ENCODE measurements at regions not wholly inside any gene's neighbourhood (a gene's known extent, or its start where the extent isn't known, plus 50 kb on each side); places are given as distances from the start of the nearest gene placed in this dataset.

DNA sequence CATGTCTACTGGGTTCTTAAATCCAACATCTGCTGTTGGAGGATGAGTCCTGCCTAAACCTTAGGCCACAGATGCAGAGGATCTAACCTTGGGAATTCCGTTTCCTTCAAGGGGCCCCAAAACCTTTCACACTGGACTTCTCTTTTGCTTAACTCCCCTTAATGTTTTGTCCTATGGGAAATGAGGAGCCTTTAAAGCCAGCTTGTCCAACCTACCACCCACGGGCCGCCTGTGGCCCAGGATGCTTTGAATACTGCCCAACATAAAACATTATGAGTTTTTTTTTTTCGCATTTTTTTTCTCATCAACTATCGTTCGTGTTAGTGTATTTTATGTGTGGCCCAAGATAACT is 157.2 kb upstream of the SLC1A4 start:
- H3K4me1 ChIP-seq (ENCODE audit: low read depth): peaks cover 5% of the 10 kb centered on the region
- H3K9me3 ChIP-seq (ENCODE audit: low read depth): no peaks in the 10 kb centered on the region
- H3K36me3 ChIP-seq: no peaks in the 10 kb centered on the region
- DNase-seq (ENCODE audit: low read depth in 1 of 2, low spot score in 1 of 2): no peak
- H3K27ac ChIP-seq: no peak overlapping the region
- no peak overlapping the region for H3K4me3 ChIP-seq
- no peaks in the 10 kb centered on the region for H3K27me3 ChIP-seq
- TF ChIP-seq, protein P1, sequence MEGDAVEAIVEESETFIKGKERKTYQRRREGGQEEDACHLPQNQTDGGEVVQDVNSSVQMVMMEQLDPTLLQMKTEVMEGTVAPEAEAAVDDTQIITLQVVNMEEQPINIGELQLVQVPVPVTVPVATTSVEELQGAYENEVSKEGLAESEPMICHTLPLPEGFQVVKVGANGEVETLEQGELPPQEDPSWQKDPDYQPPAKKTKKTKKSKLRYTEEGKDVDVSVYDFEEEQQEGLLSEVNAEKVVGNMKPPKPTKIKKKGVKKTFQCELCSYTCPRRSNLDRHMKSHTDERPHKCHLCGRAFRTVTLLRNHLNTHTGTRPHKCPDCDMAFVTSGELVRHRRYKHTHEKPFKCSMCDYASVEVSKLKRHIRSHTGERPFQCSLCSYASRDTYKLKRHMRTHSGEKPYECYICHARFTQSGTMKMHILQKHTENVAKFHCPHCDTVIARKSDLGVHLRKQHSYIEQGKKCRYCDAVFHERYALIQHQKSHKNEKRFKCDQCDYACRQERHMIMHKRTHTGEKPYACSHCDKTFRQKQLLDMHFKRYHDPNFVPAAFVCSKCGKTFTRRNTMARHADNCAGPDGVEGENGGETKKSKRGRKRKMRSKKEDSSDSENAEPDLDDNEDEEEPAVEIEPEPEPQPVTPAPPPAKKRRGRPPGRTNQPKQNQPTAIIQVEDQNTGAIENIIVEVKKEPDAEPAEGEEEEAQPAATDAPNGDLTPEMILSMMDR (IDR thresholded peaks at IDR 0.05; ENCODE audit: low read depth, low read length): no peak

DNA sequence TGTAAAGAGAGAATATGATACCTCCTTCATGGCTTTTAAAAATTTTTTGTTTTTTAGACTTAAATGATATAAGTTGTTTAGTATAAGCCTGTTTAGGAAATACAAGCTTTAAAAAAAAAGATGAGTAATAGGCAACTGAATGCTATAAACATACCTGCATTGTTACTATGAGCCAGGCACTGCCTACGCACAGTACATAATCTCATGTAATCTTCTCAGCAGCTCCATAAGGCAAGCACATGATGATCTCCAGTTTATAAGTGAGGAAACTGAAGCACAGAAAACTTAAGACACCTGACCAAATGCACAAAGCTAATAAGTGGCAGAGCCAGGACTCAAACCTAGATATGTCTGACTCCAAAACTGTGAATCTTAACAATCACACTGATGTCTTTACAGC is 156.3 kb upstream of the SLC1A4 start:
- Histone ChIP-seq H3K4me1 (ENCODE audit: low read depth) (peaks cover 4% of the 10 kb centered on the region), H3K9me3 (ENCODE audit: low read depth) (no peaks in the 10 kb centered on the region), H3K27me3 (no peaks in the 10 kb centered on the region), H3K4me3 (no peak overlapping the region), H3K27ac (no peak overlapping the region), H3K36me3 (no peaks in the 10 kb centered on the region)
- TF ChIP-seq, protein P1 (IDR thresholded peaks at IDR 0.05; ENCODE audit: low read depth, low read length): no peak
- no peak for DNase-seq (ENCODE audit: low read depth in 1 of 2, low spot score in 1 of 2)

DNA sequence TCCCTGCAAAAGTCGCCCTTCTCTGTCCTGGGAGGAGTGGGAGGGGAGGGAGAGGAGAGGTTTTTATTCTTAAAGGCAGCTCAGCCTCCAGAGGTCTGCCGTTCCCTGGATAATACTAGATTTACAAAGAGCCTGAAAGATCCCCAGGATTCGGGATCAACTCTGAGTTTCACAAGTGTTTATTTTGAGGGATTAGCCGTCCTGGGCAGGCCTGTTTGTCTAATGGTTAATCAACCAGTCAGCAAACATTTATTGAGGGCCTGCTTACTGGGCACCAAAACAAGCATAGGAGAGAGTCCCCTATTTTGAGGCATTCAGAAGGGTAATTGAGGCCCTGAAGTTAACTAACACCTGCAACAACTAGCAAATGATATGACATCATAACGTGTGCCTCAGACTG is 152.6 kb upstream of the SLC1A4 start:
- TF ChIP-seq, protein P1 (IDR thresholded peaks at IDR 0.05; ENCODE audit: low read depth, low read length): no peak
- Histone ChIP-seq H3K27me3 (no peaks in the 10 kb centered on the region), H3K9me3 (ENCODE audit: low read depth) (no peaks in the 10 kb centered on the region), H3K4me3 (no peak overlapping the region), H3K4me1 (ENCODE audit: low read depth) (no peaks in the 10 kb centered on the region), H3K36me3 (no peaks in the 10 kb centered on the region), H3K27ac (no peak overlapping the region)
- no peak for DNase-seq (ENCODE audit: low read depth in 1 of 2, low spot score in 1 of 2)

DNA sequence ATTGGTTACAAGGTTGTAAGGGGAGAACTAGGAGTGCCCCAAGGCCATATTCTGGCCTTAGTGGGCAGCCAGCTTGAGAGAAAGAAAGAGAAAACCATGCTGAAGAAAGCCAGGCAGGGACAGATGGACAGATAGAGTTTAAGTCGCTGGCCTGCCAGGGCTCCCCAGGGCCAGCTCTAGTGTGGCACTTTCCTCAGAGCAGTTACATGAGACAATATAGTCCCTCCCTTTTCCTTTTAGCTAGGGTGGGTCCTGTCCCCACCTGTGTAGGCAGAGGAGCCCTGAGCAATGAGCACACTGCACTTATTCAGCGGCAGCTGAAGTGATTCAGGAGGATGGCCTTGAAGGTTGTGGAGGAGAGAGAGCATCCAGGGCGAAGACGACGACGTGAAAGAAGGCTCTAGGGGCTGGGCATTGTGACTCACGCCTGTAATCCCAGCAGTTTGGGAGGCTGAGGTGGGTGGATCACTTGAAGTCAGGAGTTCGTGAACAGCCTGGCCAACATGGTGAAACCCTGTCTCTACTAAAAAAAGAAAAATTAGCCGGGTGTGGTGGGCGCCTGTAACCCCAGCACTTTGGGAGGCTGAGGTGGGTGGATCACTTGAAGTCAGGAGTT is 152.0 kb upstream of the SLC1A4 start:
- H3K9me3 ChIP-seq (ENCODE audit: low read depth): no peaks in the 10 kb centered on the region
- no peaks in the 10 kb centered on the region for H3K27me3 ChIP-seq
- DNase-seq (ENCODE audit: low read depth in 1 of 2, low spot score in 1 of 2): peak in 1 of 2 donors; percentile 38
- H3K4me3 ChIP-seq: no peak overlapping the region
- H3K36me3 ChIP-seq: no peaks in the 10 kb centered on the region
- no peak overlapping the region for H3K27ac ChIP-seq
- H3K4me1 ChIP-seq (ENCODE audit: low read depth): no peaks in the 10 kb centered on the region
- TF ChIP-seq, protein P1 (IDR thresholded peaks at IDR 0.05; ENCODE audit: low read depth, low read length): no peak

DNA sequence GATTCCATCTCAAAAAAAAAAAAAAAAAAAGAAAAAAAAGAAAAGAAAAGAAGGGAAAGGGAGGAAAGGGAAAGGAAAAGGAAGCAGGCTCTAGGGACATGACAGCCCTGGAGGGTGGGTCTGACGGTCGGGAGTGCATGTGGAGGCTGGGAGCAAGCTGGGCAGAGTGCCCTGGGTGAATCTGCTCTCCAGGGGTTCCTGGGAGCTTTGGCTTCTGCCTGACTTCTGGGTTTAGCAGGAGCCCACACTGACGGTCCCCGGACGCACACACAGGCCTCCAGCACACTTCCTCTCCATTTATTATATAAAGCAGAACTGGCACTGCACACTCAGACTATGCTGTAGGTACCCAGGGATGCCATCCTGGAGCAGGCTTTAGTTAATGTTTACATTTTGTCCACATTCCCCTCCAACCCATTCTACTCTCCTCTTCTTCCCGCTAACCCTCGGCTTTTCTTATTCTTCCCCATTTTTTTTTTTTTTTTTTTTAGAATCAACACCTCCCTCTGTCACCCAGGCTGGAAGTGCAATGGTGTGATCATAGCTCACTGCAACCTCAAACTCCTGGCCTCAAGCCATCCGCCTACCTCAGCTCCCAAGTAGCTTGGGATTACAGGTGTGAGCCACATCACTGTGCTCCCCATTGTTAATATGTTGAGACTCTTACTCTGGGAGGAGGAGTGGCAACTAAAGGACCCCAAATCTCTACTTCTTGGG is 151.1 kb upstream of the SLC1A4 start:
- H3K9me3 ChIP-seq (ENCODE audit: low read depth): no peaks in the 10 kb centered on the region
- no peak overlapping the region for H3K4me3 ChIP-seq
- TF ChIP-seq, protein P1 (IDR thresholded peaks at IDR 0.05; ENCODE audit: low read depth, low read length): no peak
- no peaks in the 10 kb centered on the region for H3K4me1 ChIP-seq (ENCODE audit: low read depth)
- H3K27ac ChIP-seq: no peak overlapping the region
- DNase-seq (ENCODE audit: low read depth in 1 of 2, low spot score in 1 of 2): no peak
- H3K27me3 ChIP-seq: no peaks in the 10 kb centered on the region
- H3K36me3 ChIP-seq: no peaks in the 10 kb centered on the region
